ENCODE measurements at regions not wholly inside any gene's neighbourhood (a gene's known extent, or its start where the extent isn't known, plus 50 kb on each side); places are given as distances from the start of the nearest gene placed in this dataset.

- peaks cover 12% of the 10 kb centered on the region for H3K9me3 ChIP-seq (ENCODE audit: insufficient read depth, low read length)
- no peaks in the 10 kb centered on the region for H3K4me1 ChIP-seq (ENCODE audit: low read length)
- no peak overlapping the region for H3K4me2 ChIP-seq (ENCODE audit: low read length)
- no peak overlapping the region for H3K9ac ChIP-seq (ENCODE audit: low read length)
- no peaks in the 10 kb centered on the region for H3K79me2 ChIP-seq (ENCODE audit: low read length)
- H3K36me3 ChIP-seq (replicated peaks; ENCODE audit: low read depth, low read length): peaks cover 6% of the 10 kb centered on the region
- H4K20me1 ChIP-seq (ENCODE audit: insufficient read depth, low read length): no peaks in the 10 kb centered on the region
- TF ChIP-seq CTCF (IDR thresholded peaks at IDR 0.05; ENCODE audit: low read depth, low read length) (no peak), EZH2phosphoT487 (IDR thresholded peaks at IDR 0.05; ENCODE audit: low read depth) (no peak)
- H3K4me3 ChIP-seq (ENCODE audit: low read length): no peak overlapping the region
- no peak overlapping the region for H2AFZ ChIP-seq (ENCODE audit: low read depth, low read length)
- no peak overlapping the region for H3K27ac ChIP-seq (ENCODE audit: low read length)
- H3K27me3 ChIP-seq (ENCODE audit: low read depth, low read length): peaks cover 44% of the 10 kb centered on the region
Measured at GRCh38 chr20:56796345-56796744, 167.2 kb downstream of the TFAP2C start.

- H3K27me3 ChIP-seq (ENCODE audit: low read depth, low read length): peaks cover 38% of the 10 kb centered on the region
- TF ChIP-seq EZH2phosphoT487 (IDR thresholded peaks at IDR 0.05; ENCODE audit: low read depth) (no peak), CTCF (IDR thresholded peaks at IDR 0.05; ENCODE audit: low read depth, low read length) (no peak)
- H3K27ac ChIP-seq (ENCODE audit: low read length): no peak overlapping the region
Measured at GRCh38 chr20:56797023-56797422, 167.9 kb downstream of the TFAP2C start.

GRCh38 chr20:56798634-56799033, 169.5 kb downstream of the TFAP2C start:
- H3K4me2 ChIP-seq (ENCODE audit: low read length): no peak overlapping the region
- no peak for TF ChIP-seq EZH2phosphoT487 (IDR thresholded peaks at IDR 0.05; ENCODE audit: low read depth)
- TF ChIP-seq CTCF (IDR thresholded peaks at IDR 0.05; ENCODE audit: low read depth, low read length): no peak
- peaks cover 6% of the 10 kb centered on the region for H3K36me3 ChIP-seq (replicated peaks; ENCODE audit: low read depth, low read length)
- H3K79me2 ChIP-seq (ENCODE audit: low read length): no peaks in the 10 kb centered on the region
- no peak overlapping the region for H2AFZ ChIP-seq (ENCODE audit: low read depth, low read length)
- peaks cover 12% of the 10 kb centered on the region for H3K9me3 ChIP-seq (ENCODE audit: insufficient read depth, low read length)
- no peak overlapping the region for H3K9ac ChIP-seq (ENCODE audit: low read length)
- no peaks in the 10 kb centered on the region for H4K20me1 ChIP-seq (ENCODE audit: insufficient read depth, low read length)
- no peak overlapping the region for H3K4me3 ChIP-seq (ENCODE audit: low read length)
- H3K4me1 ChIP-seq (ENCODE audit: low read length): no peaks in the 10 kb centered on the region
- no peak overlapping the region for H3K27ac ChIP-seq (ENCODE audit: low read length)
- H3K27me3 ChIP-seq (ENCODE audit: low read depth, low read length): peaks cover 27% of the 10 kb centered on the region; the same call in 1 of the 2 replicates

More at GRCh38 chr20:56797023-56797422, 167.9 kb downstream of the TFAP2C start:
- H3K9me3 ChIP-seq (ENCODE audit: insufficient read depth, low read length): peaks cover 12% of the 10 kb centered on the region
- H3K4me1 ChIP-seq (ENCODE audit: low read length): no peaks in the 10 kb centered on the region
- H3K9ac ChIP-seq (ENCODE audit: low read length): no peak overlapping the region
- peaks cover 6% of the 10 kb centered on the region for H3K36me3 ChIP-seq (replicated peaks; ENCODE audit: low read depth, low read length)
- H2AFZ ChIP-seq (ENCODE audit: low read depth, low read length): no peak overlapping the region
- no peak overlapping the region for H3K4me2 ChIP-seq (ENCODE audit: low read length)
- no peaks in the 10 kb centered on the region for H4K20me1 ChIP-seq (ENCODE audit: insufficient read depth, low read length)
- no peaks in the 10 kb centered on the region for H3K79me2 ChIP-seq (ENCODE audit: low read length)
- no peak overlapping the region for H3K4me3 ChIP-seq (ENCODE audit: low read length)

GRCh38 chr20:56799187-56799586, 170.1 kb downstream of the TFAP2C start:
- no peak overlapping the region for H2AFZ ChIP-seq (ENCODE audit: low read depth, low read length)
- no peaks in the 10 kb centered on the region for H4K20me1 ChIP-seq (ENCODE audit: insufficient read depth, low read length)
- no peaks in the 10 kb centered on the region for H3K4me1 ChIP-seq (ENCODE audit: low read length)
- H3K9ac ChIP-seq (ENCODE audit: low read length): no peak overlapping the region
- no peak overlapping the region for H3K4me2 ChIP-seq (ENCODE audit: low read length)
- H3K4me3 ChIP-seq (ENCODE audit: low read length): no peak overlapping the region
- H3K36me3 ChIP-seq (replicated peaks; ENCODE audit: low read depth, low read length): peaks cover 6% of the 10 kb centered on the region
- peaks cover 12% of the 10 kb centered on the region for H3K9me3 ChIP-seq (ENCODE audit: insufficient read depth, low read length)
- H3K27me3 ChIP-seq (ENCODE audit: low read depth, low read length): peaks cover 22% of the 10 kb centered on the region; the same call in 1 of the 2 replicates
- TF ChIP-seq EZH2phosphoT487 (IDR thresholded peaks at IDR 0.05; ENCODE audit: low read depth) (no peak), CTCF (IDR thresholded peaks at IDR 0.05; ENCODE audit: low read depth, low read length) (no peak)
- no peaks in the 10 kb centered on the region for H3K79me2 ChIP-seq (ENCODE audit: low read length)
- H3K27ac ChIP-seq (ENCODE audit: low read length): no peak overlapping the region
